ENCODE measurements at regions not wholly inside any gene's neighbourhood (a gene's known extent, or its start where the extent isn't known, plus 50 kb on each side); places are given as distances from the start of the nearest gene placed in this dataset.

- no peak for DNase-seq
These were observed 153.4 kb downstream of the OLFM1 start for GRCh38 chr9:135240871-135241311.

GRCh38 chr9:135241381-135242048, 154.0 kb downstream of the OLFM1 start:
- DNase-seq, result no peak

- no peak for DNase-seq
These were observed 154.6 kb downstream of the OLFM1 start for GRCh38 chr9:135242049-135242396.

- DNase-seq, result no peak
These were observed 154.9 kb downstream of the OLFM1 start for GRCh38 chr9:135242406-135242805.

DNA sequence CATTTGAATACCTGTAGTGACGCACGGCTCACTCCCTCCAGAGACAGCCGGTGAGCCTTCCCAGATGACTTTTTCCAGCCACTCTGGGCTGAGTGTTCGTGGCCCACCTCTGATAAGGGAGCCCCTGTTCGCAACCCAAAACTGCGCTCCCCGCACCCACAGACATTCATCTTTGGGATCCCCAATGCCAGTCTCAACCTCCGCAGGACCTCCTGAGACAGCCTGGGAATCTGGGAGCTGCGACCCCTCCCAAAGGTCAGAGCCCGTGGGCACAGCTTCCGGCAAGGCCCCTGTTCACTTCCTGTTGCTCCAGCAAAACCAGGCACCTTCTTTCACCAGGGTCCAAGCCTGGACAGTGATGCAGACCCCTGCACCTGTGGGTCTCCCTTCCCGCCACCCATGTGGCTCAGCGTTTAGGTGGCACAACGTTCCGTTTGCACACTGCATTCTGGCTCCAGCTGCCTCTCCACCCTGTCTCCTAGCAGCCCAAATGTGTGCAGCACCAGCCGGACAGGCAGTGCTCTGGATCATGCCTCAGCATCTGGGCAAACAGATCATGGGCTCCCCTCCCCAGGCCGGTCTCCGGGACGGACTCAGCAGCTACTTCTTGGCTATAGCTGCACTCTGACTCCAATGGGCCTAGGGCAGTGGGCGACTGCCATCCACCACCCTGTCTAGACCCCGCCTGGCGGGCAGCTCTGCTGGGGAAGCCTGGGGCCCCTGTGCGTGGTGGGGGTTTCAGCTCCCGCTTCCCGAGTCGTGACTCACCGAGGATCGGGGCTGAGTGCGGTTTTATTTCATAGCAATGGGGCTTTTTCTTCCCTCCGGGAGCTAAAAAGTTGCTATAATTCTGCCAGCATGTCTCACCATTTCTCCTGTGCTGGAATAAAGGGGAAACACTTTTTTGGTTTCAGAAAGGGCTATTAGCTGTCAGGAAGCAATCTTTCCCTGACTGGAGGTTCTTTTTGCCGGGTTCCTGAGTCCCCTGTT, 156.0 kb downstream of the OLFM1 start:
- no peak for DNase-seq

- no peak for DNase-seq
These were observed 157.1 kb downstream of the OLFM1 start for GRCh38 chr9:135244271-135245221.

- DNase-seq, result no peak
These were observed 158.2 kb downstream of the OLFM1 start for GRCh38 chr9:135245482-135246247.

DNA sequence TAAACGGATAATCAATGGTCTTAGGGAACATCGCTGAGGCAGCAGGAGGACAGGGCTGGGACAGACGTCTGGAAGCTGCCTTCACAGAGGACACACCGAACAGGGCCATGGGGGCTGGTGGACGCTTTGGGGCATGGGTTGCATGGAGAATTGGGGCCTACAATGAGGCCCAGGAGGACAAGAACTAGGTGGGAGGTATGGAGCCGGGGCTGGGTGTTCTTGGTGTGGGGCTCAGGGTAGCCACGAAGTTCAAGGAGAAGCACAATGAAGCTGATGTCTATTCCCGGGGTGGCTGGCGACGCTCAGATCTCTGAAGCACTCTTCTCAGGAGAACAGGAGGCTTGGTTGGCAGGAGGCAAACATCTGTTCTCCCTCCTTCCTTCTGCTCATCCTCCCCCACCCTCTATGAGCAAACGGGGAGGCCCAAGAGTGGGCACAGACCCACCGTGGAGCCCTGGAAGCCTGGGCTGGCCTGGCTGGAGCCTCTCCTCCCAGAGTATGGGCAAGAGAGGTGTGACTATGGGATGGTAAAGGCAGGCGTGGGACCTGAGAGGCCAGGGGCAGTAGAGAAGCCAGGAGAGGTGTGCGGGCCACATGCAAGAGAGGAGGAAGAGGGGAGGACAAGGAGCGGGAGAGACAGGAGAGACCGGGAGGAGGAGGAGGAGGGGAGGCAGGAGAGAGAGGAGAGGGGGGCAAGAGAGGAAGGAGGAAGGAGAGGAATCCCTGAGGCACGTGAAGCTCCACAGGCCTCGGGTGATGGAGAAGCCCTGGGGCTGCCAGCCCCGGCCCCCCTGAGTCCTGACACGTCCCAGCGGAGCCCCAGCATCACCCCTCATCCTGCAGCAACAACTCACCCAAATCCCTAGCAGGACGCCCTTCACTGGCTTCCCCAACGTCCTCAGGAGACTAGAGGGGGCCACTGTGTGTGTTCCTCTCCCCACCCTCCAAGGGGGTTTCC, 159.1 kb downstream of the OLFM1 start:
- no peak for DNase-seq

DNA sequence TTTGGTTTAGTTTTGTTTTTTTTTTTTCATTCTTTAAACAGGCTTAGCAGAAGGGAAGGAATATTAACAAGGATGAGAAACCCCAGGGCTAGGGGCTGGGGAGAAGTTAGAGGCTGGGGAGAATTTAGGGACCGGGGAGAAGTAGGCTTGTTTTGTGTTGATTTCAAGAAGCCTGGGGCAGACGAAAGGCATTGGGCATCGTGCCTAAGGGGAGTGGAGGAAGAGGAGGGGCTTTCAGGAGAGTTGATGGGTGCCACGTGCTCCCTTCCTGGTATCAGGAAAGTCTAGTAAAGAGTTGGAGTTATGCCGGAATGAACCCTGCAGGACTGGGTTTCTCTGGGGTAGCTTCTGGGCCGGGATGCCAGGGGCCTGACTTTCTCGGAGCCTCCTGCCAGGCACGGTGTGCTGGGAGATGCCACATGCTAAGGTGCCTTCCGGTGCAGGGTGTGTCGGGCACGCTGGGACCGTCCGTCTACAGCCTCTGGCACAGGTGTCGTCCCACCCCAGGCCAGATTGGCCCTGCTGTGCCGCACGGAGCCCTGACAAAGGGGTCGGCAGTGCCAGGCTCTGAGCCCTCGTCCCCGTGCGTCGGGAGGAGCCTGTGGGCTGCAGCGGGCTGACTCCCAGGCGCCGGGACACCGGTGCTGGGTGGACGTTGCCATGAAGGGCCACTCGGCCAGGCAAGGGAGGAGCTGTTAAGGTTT, 159.9 kb downstream of the OLFM1 start:
- DNase-seq, result no peak

- no peak for DNase-seq
These were observed 160.6 kb downstream of the OLFM1 start for GRCh38 chr9:135248111-135248510.

- no peak for DNase-seq
These were observed 161.3 kb downstream of the OLFM1 start for GRCh38 chr9:135248721-135249120.

GRCh38 chr9:135249191-135249590, 161.7 kb downstream of the OLFM1 start:
- DNase-seq, result no peak

GRCh38 chr9:135249711-135250110, 162.2 kb downstream of the OLFM1 start:
- no peak for DNase-seq

DNA sequence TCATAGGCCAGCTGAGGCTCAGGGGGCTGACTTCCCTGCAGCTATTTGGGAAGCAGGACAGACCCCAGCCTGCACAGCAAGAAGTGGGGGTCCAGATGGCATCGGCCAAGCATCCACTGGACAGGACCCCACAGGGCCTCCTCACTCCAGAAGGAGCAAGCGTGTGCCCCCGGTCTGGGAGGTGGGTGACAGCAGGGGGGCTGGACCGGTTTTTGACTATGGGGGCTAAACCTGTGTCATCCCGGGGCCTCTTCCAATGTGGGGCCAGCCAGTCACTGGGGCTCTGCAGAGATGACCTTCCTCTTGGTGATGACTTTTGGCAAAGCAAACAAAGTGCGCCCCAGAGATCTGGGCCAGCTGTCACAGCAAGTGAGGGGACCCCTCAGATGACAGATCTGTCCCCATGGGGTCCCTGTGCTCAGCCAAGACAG, 163.9 kb downstream of the OLFM1 start:
- DNase-seq, result no peak

DNA sequence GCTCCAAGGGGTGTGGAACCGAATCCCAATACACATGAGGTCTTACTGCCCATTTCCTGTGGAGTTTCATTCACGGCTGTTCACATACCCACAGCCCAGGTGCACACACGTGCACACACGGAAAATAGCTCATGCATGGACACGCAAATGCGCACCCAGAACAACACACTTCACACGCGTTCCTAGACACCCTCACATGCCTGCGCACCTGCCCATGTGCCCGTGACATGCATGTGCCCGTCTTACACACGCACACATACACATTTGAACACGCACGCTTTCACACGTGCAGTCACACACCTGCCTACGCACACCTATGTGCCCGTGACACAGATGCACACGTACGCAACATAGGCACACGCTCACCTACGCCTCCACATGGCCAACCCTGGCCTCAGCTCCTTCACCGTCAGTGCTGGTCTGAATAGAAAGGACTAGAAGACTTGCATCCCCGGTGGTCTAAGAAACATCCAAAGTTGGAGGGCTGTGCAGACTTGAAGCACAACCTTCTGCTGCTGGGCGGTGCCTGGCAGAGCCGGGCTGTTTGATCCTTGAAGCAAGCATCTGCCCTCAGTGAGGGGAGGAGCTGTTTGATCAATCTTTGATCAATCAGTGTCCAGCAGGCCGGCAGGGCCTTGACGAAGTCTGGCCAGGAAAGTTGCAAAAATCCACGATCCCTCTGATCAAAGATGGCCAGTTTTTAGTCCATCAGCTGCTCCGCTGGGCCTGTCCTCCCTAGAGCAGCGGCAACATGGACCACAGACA, 164.7 kb downstream of the OLFM1 start:
- no peak for DNase-seq

DNA sequence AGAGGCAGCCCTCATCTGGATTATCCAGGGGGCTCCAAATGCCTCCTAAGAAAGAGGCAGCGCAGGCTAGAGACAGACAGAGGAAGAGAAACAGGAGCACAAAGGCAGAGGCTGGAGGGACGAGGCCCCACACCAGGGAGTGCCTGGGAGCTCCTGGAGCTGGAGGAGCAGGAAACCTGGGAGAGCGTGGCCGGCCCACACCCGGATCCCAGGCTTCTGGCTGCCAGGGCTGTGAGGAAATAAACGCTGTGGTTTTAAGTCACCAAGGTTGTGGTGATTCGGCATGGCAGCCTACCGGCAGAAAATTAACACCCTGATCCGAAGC, 165.5 kb downstream of the OLFM1 start:
- no peak for DNase-seq

- no peak for DNase-seq
These were observed 166.0 kb downstream of the OLFM1 start for GRCh38 chr9:135253305-135254004.

- DNase-seq, result no peak
These were observed 166.9 kb downstream of the OLFM1 start for GRCh38 chr9:135254176-135255032.
